ENCODE measurements at regions not wholly inside any gene's neighbourhood (a gene's known extent, or its start where the extent isn't known, plus 50 kb on each side); places are given as distances from the start of the nearest gene placed in this dataset.

DNA sequence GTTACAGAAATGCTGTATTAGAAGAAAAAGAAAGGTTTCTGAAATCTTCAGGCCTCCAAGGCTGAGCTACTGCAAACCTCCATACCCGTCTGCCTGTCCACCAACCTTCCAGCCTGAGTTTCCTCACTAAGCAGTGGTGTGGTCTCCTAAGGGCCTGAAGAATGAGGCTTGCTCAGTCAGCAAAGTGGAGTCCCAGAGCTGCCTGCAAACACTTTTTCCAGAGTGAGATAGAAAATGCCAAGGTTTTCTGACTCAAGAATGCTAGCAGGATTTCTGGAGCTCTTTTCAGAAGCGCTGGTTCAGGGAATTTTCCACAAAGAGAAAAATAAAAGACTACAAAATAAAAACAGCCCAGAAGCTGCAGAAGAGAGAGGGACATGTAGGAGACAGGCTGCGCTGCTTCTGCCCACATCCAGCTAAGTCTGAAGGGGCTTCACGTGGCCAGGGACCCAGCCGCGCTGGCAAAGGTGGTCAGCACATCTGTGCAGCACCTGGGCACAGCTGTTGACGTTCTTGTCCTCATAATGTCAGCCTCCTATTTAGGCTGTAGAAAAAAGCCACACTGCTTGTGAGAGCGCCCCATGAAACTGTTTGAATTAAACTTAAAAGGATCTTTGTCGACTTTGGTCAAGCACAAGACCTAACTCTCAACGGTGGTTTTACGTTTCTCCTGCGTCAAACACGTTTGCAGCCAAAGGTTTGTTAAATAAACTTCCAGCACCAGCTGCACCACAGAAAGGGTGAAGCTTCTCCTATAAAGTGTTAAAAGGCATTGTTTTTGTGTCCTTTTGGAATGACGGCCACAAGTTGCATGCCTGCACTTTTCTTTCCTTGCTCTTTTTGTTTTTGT is 209.0 kb downstream of the THBS2 start:
- DNase-seq, result no peak

- DNase-seq, result no peak
Measured at GRCh38 chr6:169042061-169042460, 211.6 kb downstream of the THBS2 start.

DNA sequence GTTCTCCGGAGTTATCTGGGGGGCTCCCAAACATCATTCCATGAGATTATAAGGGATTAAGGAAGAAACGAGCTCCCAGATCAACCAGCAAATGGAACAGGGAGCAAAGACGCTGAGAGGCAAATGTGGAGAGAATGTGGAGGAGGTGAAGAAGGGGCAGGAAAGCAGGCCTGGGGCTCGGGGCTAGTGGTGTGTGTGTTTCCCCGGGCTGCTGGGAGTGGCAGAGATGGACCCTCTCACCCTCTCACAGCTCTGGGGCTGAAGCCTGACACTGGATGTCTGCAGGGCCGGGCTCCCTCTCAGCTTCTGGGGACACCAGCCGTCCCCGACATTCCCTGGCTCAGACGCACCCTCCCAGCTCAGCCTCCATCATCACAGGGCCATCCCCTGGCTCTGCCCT is 212.6 kb downstream of the THBS2 start:
- DNase-seq, result no peak

GRCh38 chr6:169038691-169039090 is 215.0 kb downstream of the THBS2 start:
- no peak for DNase-seq

GRCh38 chr6:169035385-169036240 is 218.0 kb downstream of the THBS2 start:
- DNase-seq, result no peak

DNA sequence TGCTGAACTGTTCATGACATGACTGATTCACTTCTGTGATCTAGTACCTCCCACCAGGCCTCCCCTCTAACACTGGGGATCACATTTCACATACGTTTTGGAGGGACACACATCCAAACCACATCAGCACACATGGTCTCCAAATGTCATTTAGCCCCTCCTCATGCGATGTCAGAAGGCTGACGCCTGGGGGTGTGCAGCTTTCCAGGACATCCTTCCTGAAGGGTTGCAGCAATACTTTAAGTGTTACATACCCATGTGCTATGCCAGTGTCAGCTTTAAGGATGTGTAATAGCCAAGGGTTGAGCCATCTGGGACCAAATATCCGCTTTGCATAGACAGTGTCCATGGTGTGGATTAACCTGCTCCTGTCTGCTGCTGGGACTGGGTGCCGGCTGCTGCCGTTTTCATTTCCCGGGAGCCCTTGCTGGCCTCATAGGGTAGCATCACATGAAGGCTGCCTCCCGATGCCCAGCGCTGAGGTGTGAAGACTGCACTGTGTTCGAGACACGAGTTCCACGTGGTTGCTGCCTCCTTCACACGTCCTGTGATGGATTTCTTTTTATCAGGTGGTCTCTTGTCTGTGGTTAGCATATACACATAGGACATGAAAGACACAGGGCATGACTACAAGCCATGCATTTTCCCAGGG is 219.0 kb downstream of the THBS2 start:
- DNase-seq, result no peak

DNA sequence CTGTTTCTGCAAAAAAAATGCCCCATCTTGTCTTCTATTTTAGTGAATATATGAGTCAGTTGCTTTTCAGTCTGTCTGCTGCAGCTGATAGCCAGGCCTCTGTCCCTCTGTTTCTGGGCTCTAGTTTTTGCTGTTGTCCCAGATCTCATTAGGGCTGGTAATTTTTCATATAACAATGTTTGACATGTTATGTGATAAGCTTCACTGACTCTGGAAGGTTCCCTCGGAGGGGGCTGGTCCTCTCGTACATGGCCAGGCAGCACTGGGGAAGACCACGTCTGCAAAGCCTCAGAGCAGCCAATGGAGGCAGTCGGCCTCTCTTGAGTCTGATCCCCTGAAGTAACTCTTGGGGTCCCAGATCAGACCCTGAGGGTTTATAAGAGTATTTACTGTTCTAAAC is 223.8 kb downstream of the THBS2 start:
- DNase-seq, result no peak

DNA sequence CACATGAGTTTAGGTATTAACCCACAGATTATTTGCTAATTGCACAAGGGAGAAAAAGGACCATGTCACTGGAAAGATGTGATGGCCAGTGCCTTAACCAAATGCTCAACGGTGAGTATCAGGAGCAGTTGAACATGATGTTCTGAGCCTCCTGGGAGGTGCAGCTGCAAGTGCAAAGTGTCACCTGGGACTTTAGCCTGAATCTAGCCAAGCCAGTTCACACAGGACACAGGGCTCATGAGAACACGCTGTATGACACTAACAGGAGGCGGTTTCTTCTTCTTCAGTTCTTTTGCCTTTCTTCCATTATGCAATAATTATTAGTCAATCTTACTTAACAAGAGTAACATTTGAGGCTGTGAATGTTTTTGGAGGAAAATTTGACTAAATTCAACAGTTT is 225.3 kb downstream of the THBS2 start:
- no peak for DNase-seq

DNA sequence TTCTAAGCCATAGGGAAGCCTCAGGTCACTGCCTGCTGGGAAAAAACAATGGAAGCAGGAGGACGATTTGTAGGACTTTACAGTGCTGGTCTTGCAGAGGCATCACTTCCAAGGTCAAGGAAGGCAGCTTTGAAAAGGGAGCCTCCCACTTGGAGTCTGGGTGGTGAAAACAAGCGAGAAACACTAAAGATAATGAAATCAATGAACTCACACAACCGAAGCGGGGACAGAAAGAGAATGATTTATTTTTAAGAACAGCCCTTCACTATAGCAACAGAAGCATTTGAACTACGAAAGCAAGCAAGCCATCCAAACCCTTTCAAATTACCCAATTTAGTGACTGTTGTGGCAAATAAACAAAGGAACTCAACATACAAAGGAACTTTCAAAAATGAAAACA is 227.5 kb downstream of the THBS2 start:
- no peak for DNase-seq

DNA sequence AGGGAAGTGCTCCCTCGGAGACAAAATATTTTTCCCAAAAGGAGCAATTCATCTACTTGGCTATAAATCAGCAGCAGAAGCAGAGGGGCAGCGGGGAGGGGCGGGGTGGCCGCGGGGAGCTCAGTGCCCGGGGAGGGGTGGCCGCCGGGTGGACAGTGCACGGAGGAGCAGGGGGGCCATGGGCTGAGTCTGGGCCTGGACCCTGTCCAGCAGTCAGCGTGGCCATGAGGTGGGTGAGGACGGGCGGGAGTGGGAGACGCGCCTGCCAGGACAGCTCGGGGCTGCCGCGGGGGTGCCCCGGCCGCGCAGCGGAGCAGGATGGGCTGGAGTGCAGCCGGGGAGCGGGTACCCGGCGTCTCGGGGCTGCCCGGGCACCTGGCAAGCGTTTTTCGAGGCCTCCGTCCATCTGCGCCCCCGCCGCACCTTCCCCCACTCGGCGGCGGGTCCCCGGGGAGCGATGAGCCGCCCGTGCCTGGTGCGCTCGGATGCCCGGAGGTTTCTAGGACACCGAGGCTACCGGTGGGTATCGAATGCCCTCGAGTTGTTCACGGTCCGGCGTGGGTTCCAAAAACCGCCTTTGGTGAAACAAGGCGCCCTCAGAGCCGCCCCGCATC is 229.5 kb downstream of the THBS2 start:
- no peak for DNase-seq

GRCh38 chr6:169023161-169023874 is 230.3 kb downstream of the THBS2 start:
- DNase-seq, result no peak

GRCh38 chr6:169022079-169022478 is 231.6 kb downstream of the THBS2 start:
- no peak for DNase-seq

- no peak for DNase-seq
Measured at GRCh38 chr6:169020821-169021220, 232.8 kb downstream of the THBS2 start.

GRCh38 chr6:169019727-169020491 is 233.7 kb downstream of the THBS2 start:
- no peak for DNase-seq

GRCh38 chr6:169019111-169019510 is 234.5 kb downstream of the THBS2 start:
- no peak for DNase-seq

- no peak for DNase-seq
Measured at GRCh38 chr6:169016758-169017157, 236.9 kb downstream of the THBS2 start.

DNA sequence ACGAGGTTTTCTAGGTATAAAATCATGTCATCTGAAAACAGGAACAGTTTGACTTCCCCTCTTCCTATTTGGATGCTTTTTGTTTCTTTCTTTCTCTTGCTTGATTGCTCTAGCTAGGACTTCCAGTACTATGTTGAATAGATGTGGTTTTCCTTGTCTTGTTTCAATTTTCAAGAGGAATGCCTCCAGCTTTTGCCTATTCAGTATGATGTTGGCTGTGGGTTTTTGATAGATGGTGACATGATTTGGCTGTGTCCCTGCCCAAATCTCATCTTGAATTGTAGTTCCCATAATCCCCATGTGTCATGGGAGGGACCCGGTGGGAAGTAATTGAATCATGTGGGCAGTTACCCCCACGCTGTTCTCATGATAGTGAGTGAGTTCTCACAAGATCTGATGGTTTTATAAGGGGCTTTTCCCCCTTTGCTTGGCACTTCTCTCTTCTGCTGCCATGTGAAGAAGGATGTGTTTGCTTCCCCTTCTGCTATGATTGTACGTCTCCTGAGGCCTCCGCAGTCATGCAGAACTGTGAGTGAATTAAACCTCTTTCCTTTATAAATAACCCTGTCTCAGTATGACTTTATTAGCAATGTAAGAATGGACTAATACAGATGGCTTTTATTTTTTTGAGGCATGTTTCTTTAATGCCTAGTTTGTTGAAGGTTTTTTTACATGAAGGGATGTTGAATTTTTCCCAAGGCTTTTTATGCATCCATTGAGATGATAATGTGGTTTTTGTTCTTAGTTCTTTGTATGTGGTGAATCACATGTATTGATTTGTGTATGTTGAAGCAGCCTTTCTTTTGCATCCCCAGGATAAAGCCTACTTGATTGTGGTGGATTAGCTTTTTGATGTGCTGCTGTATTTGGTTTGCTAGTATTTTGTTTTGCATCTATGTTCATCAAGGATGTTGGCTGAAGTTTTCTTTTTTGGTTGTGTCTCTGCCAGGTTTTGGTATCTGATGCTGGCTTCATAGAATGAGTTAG is 239.1 kb downstream of the THBS2 start:
- no peak for DNase-seq

- no peak for DNase-seq
Measured at GRCh38 chr6:169009628-169010027, 244.0 kb downstream of the THBS2 start.

- no peak for DNase-seq
Measured at GRCh38 chr6:169008641-169009257, 244.9 kb downstream of the THBS2 start.

DNA sequence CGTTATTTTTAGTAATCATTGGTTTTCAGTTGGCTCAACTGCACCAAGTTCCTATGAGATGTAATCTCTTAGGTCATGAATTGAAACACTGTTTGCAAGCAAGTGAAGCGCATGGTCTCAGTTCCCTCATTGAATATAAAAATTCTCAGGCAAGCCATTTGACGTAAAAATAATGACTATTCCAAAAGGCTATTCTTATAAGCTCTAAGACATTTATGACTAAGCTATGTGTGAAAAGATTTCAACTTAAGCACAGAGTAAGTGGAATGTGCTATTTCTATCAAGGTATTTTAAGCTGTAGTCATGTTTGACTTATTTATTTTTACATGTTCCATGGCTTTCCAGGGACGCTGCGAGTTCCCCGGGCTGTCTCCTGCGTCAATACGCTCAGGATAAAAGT is 248.5 kb downstream of the THBS2 start:
- no peak for DNase-seq

All from activated CD4-positive, alpha-beta T cell treated with anti-CD3 and anti-CD28 coated beads, Interleukin-2, amount 50 U/mL, for 48 hours (primary cell).